ENCODE measurements at regions not wholly inside any gene's neighbourhood (a gene's known extent, or its start where the extent isn't known, plus 50 kb on each side); places are given as distances from the start of the nearest gene placed in this dataset.
"Not testable (repeated sequence)": the region's sequence is repeated elsewhere in the genome, so short reads cannot be mapped to it uniquely, and the experiment has no call there.

DNA sequence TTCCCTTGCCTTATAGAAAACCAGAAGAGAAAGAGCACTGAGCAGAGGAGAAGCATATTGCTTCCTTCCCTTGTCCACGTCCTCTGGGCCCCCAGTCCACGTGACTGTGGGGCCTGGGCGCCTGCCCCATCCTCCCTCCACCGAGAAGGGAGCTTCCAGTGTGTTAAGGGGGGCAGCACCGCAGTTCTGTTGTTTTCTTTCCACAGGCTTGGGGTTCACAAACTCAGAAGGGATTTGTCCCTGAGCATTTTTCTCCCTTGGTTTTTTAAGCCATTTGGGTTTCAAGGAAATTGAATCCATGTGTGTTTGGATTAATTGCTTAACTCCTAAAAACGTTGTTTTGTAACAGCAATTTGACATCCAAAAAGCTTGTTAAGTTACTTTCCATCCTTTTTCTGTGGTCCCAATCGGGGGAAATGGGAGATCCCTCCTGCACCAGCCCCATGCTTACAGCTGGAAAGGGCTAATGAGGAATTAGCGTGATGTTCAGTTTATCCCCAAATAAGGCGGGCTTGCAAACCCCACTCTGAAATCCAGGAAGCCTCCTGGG lies 347.5 kb upstream of the TNRC6C start:
- DNase-seq = no peak

- no peak for DNase-seq
These were observed 346.6 kb upstream of the TNRC6C start for GRCh38 chr17:77611791-77612502.

GRCh38 chr17:77613218-77613617 lies 345.3 kb upstream of the TNRC6C start:
- DNase-seq = no peak

DNA sequence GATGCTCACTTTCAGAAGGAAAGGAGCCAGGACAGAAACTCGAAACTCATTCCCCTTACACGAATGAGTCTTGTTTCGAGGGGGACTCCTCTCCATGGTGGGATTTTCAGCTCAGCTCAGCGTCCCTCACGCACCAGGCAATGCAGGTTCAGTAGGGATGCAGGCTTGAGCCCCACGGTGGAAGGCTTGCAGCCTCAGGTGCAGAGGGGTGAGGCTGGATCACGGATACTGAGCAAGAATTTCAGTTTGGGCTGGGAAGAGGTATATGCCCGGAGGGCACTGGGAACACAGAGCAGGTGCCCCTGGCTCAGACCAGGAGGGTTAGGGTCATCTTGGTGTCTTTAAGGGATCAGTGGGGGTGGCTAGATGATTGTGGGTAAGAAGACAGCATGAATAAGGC lies 344.9 kb upstream of the TNRC6C start:
- DNase-seq = no peak

DNA sequence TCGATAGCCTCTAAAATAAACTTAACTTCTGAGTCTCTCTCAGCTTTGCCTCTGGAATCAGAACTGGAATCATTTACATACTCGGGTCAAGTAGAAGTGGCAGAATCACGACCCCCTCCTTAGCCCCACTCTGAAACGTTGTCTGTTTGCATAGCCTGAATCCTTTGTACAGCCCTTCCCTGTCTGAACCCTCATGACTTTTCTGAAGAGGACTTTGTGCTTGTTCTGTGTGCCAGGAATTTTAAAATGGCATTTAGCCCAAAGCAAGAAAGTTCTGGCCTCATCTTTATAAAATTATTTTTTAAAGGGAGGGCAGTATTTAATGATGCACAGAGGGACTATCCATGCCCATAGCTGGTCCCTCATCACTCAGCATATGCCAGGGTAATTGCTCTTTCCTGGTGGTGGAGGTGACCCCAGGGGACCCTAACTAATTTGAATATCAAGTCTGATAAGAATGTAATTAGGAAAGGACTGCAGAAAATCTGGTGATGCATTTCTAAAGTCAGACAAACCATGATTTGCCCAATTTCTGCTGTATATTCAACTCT lies 342.7 kb upstream of the TNRC6C start:
- no peak for DNase-seq

GRCh38 chr17:77616254-77616731 lies 342.2 kb upstream of the TNRC6C start:
- DNase-seq = no peak

GRCh38 chr17:77617516-77617915 lies 341.0 kb upstream of the TNRC6C start:
- DNase-seq = no peak

GRCh38 chr17:77618173-77618572 lies 340.3 kb upstream of the TNRC6C start:
- DNase-seq = no peak

DNA sequence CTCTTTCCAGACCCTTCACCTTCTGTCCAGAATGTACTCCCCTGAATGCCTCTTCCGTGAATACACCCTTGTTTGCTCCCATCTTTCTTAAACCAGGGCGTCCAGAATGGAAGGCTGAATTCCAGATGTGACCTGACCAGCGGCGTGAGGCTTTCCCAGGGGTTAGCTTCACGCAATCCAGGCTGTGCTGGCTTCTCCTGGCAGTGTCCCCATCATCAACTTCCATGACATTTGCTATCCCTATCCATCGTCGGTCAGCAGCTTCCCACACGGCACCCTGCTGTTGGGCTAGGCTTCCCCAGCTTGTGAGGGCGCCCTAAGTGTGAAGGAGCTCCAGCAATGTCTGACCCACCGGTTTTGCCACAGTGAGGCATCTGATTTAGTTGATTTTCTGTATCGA lies 339.8 kb upstream of the TNRC6C start:
- DNase-seq = no peak

- DNase-seq = no peak
These were observed 339.2 kb upstream of the TNRC6C start for GRCh38 chr17:77619326-77619725.

DNA sequence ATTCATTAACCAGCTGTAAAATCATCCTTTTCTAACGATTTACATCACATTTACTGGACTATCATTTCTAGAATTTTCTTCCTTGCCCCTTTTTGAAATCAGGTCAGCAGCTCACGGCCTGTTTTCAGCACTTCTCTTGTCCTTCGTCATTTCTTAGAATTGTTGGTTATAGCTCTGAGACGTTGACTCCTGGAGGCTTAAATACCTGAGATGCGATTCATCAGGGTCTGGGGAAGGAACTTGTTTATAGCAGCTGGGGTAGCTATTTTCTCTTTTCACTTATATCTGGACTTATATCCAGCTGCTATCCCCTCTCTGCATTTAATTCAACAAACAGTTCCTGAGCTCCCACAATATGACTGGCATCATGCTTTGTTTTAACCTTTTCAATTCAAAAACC lies 338.7 kb upstream of the TNRC6C start:
- DNase-seq = no peak

DNA sequence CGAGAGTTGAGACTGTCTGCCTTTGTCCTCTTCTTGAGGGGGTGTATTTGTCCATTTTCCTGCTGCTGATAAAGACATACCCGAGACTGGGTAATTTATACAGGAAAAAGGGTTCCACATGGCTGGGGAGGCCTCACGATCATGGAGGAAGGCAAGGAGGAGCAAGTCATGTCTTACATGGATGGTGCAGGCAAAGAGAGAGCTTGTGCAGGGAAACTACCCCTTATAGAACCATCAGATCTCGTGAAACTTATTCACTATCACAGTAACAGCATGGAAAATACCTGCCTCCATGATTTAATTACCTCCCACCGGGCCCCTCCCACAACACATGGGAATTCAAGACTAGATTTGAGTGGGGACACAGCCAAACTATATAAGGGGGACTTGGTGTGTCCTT lies 338.2 kb upstream of the TNRC6C start:
- DNase-seq = no peak

GRCh38 chr17:77622084-77622483 lies 336.4 kb upstream of the TNRC6C start:
- not testable (repeated sequence) for DNase-seq

GRCh38 chr17:77622647-77623046 lies 335.9 kb upstream of the TNRC6C start:
- no peak for DNase-seq

- DNase-seq = not testable (repeated sequence)
These were observed 335.2 kb upstream of the TNRC6C start for GRCh38 chr17:77623321-77623720.

- DNase-seq = no peak
These were observed 330.5 kb upstream of the TNRC6C start for GRCh38 chr17:77628035-77628434.

- not testable (repeated sequence) for DNase-seq
These were observed 329.2 kb upstream of the TNRC6C start for GRCh38 chr17:77629284-77629683.

- no peak for DNase-seq
These were observed 327.2 kb upstream of the TNRC6C start for GRCh38 chr17:77631307-77631706.

GRCh38 chr17:77632619-77633018 lies 325.9 kb upstream of the TNRC6C start:
- no peak for DNase-seq

DNA sequence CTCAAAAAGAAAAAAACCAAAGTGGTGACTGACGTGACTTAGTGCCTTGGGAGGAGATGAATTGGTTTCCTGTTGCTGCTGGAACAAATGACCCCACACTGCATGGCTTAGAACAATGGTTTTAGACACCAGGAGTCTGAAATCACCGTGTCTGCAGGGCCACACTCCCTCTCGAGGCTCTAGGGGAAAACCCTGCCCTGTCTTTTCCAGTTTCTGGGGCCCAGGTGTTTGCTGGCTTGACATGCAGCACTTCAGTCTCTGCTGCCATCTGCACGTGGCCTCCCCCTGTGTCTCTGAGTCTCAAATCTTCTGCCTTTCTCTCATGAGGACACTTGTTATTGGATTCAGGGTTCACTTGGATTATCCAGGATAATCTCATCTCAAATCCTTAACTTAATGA lies 323.8 kb upstream of the TNRC6C start:
- no peak for DNase-seq

GRCh38 chr17:77635176-77635575 lies 323.3 kb upstream of the TNRC6C start:
- no peak for DNase-seq

DNA sequence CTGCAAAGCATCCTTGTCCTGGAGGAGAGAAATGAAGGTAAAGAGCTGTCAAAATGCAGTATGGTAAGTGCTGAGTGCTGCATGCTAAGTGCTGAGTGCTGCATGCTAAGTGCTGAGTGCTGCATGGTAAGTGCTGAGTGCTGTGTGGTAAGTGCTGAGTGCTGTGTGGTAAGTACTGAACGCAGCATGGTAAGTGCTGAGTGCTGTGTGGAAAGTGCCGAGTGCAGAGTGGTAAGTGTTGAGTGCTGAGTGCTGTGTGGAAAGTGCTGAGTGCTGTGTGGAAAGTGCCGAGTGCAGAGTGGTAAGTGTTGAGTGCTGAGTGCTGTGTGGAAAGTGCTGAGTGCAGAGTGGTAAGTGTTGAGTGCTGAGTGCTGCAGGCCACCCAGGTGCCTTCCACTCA lies 322.7 kb upstream of the TNRC6C start:
- not testable (repeated sequence) for DNase-seq

DNA sequence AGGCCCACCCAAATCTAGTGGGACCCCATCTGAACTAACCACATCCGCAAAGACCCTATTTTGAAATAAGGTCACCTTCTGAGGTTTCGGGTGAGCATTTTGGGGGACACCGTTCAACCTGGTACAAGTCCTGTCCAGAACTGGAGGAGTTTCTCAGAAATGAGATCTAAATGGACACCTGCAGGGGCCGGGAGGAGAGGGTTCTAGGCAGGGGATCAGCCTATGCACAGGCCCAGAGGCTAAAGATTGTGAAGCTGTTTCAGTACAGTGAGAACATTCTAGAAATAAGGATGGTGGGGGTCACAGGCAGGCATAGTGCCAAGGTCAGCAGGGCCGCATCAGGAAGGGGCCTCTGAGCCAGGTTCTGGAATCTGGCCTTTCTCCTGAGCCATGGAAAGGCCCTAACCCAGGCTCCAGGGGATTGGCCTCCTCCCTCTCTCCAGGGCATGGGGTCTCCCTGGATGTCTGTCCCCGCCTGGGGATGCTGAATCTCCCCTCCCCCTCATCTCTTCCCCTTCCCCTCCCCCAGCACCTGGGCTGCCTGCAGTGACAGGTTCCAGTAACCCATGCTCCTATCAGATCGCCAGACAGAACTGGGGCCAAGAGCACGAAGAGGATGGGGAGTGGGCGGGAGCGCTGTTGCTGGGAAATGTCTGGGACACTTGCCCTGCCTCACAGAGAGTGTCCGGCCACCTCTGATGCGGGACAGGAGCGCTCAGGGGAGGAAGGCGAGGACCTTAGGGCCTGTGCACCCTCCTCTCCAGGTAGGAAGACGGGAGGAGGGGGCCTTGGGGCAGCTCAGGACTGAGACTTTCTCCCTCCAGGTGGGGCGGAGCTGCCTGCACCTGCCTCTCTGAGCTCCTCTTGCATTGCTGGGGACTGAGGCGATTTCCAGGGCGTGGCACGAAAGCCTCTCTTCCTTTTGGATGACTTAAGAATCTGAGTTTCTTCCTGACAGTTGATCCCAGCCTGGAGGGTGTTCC lies 321.4 kb upstream of the TNRC6C start:
- no peak for DNase-seq

Data from NCI-H1048 (cell line).